Left kidney (tissue), 1 donor: ENCODE measurements at regions not wholly inside any gene's neighbourhood (a gene's known extent, or its start where the extent isn't known, plus 50 kb on each side); places are given as distances from the start of the nearest gene placed in this dataset.
"Not testable (repeated sequence)": the region's sequence is repeated elsewhere in the genome, so short reads cannot be mapped to it uniquely, and the experiment has no call there.

Experiments
- DNase-seq: peaks from one replicate; pipeline ENCODE4 v3.0.0-alpha.2; 2013

- no peak for DNase-seq
Observed at GRCh38 chr2:62654876-62655359, 50.6 kb upstream of the EHBP1 start.

GRCh38 chr2:62654423-62654791 lies 51.1 kb upstream of the EHBP1 start:
- DNase-seq, result no peak

- no peak for DNase-seq
Observed at GRCh38 chr2:62653582-62654422, 51.7 kb upstream of the EHBP1 start.

- DNase-seq, result not testable (repeated sequence)
Observed at GRCh38 chr2:62649087-62649486, 56.4 kb upstream of the EHBP1 start.

GRCh38 chr2:62643100-62643471 lies 62.4 kb upstream of the EHBP1 start:
- no peak for DNase-seq

GRCh38 chr2:62642429-62643099 lies 62.9 kb upstream of the EHBP1 start:
- DNase-seq, result no peak

- no peak for DNase-seq
Observed at GRCh38 chr2:62641936-62642335, 63.6 kb upstream of the EHBP1 start.

- peak; percentile 53 for DNase-seq
Observed at GRCh38 chr2:62641410-62641843, 64.1 kb upstream of the EHBP1 start.

GRCh38 chr2:62631160-62632085 lies 74.1 kb upstream of the EHBP1 start:
- DNase-seq, result no peak

GRCh38 chr2:62630206-62630605 lies 75.3 kb upstream of the EHBP1 start:
- DNase-seq, result not testable (repeated sequence)

- not testable (repeated sequence) for DNase-seq
Observed at GRCh38 chr2:62629310-62629709, 76.2 kb upstream of the EHBP1 start.

- no peak for DNase-seq
Observed at GRCh38 chr2:62627667-62628066, 77.8 kb upstream of the EHBP1 start.

GRCh38 chr2:62624855-62625254 lies 80.7 kb upstream of the EHBP1 start:
- DNase-seq, result no peak

GRCh38 chr2:62616486-62616885 lies 89.0 kb upstream of the EHBP1 start:
- DNase-seq, result not testable (repeated sequence)

GRCh38 chr2:62611854-62612253 lies 93.7 kb upstream of the EHBP1 start:
- DNase-seq, result no peak

- not testable (repeated sequence) for DNase-seq
Observed at GRCh38 chr2:62605471-62605870, 99.5 kb upstream of the TMEM17 start.

GRCh38 chr2:62604336-62604735 lies 98.3 kb upstream of the TMEM17 start:
- no peak for DNase-seq

GRCh38 chr2:62603154-62603712 lies 97.2 kb upstream of the TMEM17 start:
- DNase-seq, result no peak

- DNase-seq, result not testable (repeated sequence)
Observed at GRCh38 chr2:62599674-62600410, 93.8 kb upstream of the TMEM17 start.

GRCh38 chr2:62597323-62597722 lies 91.3 kb upstream of the TMEM17 start:
- DNase-seq, result no peak
